Activated gamma-delta T cell (primary cell): ENCODE measurements at regions not wholly inside any gene's neighbourhood (a gene's known extent, or its start where the extent isn't known, plus 50 kb on each side); places are given as distances from the start of the nearest gene placed in this dataset.
"Not testable (repeated sequence)": the region's sequence is repeated elsewhere in the genome, so short reads cannot be mapped to it uniquely, and the experiment has no call there.

Source experiments
- DNase-seq: peaks from one replicate; lab custom pipeline; 2025; lab: John Stamatoyannopoulos, UW

DNA sequence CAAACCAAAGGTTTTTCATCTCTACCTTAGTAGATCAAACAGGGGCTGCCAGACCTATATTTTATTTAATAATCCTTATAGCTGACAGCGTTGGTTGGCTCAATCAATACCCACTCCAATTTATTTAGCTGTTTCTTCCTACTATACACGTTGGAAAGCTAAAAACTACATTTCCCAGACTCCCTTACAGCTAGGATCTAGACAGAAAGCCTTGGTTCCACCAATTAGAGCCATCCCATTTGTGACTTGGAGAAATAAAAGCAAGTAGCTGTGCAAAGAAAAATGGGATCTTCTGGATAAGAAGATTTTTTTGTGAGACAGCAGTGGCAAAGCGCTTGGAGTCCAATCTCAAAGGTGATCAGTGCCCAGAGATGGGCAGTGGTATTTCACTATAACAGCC is 331.3 kb upstream of the MEIS1 start:
- DNase-seq = no peak

- no peak for DNase-seq
These were observed 333.7 kb upstream of the MEIS1 start for GRCh38 chr2:66101206-66101605.

DNA sequence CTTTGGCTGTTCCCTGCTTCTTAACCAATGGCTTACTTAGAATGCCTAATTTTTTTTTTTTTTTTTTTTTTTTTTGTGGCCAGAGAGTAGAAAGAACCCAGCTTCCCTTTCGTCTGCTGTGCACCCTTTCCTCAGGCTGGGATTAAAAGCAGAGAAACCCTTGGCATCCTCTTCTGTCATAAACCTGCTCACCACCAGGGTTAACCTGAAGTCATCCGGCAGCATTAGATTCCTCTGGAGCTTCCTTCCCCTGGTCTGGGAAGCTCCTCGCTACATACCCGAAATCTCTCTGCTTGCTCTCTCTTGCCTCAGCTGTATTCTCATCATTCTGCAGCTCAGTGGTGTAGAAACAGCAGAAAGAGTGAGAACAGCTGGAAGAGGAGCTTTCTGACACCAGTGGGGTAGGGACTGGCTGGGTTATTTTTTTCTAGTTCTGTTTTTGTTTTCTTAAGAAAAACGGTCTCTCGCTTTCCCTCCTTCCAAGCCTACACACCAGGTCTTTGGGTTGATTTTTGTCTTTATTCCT is 339.0 kb upstream of the MEIS1 start:
- no peak for DNase-seq

GRCh38 chr2:66094689-66095088 is 340.2 kb upstream of the MEIS1 start:
- not testable (repeated sequence) for DNase-seq

DNA sequence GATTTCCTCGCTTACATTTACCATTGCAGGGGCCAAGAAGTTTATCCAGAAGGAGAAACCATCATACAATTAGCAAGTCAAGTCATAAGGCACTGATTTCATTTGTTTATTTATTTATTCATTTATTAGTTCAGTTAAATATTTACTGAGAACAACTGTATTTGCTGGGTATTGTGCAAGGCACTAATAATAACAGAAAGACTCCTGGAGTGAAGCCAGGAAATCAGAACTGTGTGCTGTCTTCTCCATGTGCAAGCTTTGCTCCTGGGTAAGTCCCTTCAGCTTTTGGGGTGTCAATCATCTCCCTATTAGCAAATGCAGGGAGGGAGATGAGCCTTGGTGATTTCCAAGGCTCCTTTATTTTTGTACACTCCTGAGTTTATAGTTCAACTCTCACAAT is 341.6 kb upstream of the MEIS1 start:
- DNase-seq = no peak

GRCh38 chr2:66084948-66085590 is 349.9 kb upstream of the MEIS1 start:
- no peak for DNase-seq

GRCh38 chr2:66082581-66082980 is 352.3 kb upstream of the MEIS1 start:
- no peak for DNase-seq

DNA sequence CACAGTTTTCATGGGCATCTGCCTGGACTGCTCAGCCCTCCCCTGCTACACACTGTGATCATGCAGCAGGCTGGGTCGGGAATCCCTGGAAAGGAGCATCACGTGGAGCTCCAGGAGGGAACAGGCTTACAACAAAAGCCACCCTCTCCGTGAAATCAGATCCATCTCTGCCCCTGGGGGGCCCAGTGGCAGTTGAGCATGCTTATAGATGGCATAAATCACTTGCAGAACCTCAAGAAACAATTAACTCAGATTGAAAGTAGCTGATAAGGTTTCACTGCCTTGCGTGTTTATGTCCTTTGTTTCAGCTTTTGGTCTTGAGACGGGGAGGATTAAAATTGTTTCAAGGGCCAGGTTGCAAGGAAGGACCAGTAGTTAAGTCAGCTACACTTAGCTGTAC is 354.8 kb upstream of the MEIS1 start:
- no peak for DNase-seq

GRCh38 chr2:66073172-66073571 is 361.8 kb upstream of the MEIS1 start:
- DNase-seq = no peak

- peak; percentile 6 for DNase-seq
These were observed 364.0 kb upstream of the MEIS1 start for GRCh38 chr2:66070721-66071602.

DNA sequence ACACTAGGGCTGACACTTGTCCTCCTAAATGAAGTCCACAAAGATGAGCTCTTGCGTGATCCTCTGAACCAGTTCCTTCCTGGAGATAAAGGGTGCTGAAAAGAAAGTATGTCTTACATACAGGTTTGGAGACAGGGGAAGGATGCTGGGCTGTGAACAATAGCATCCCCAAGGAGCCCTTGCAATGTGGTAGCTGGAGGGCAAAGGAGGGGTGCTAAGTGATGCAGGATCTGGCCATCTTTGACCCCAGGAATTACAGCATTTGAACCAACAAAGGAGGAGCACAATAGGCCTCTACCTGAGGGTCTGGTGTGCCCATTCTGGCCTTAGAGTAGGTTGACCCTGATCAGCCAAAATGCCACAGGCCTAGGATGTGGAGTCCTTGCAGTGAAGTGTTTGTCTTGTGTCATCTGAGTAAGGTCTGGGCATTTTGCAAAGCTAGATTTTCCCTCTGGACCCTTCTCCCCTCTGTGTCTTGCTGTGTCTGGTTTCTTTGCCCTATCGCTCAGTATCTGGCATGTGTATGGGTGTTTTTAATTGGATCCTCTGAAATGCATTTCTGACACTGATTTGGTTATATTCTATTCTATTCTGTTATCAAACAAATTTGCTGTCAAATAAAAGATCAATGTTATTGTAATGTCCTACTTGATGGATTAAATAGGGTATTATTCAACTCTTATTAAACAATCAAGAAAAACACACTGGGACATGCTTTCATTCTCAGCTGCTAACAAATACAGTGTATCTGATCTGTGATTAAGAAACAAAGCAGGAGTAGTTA is 364.8 kb upstream of the MEIS1 start:
- no peak for DNase-seq

DNA sequence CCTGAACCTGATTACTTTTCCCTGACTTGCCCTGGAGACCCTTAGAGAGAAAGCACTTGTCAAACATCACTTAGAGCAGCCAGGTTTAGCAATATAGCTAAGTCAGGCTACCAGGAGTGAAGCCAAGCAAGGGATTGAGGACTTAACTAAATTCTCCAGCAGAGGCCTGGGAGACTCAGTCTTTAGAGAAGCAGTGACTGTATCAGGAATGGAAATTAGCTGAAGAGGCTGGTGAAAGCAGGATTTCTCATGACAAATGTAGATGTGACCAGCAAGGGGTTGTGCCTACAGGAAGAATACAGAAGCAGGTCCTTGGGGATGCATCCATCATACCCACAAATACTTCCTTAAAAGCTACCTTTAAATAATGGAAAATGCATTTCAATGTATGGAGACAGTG is 368.9 kb upstream of the MEIS1 start:
- no peak for DNase-seq

DNA sequence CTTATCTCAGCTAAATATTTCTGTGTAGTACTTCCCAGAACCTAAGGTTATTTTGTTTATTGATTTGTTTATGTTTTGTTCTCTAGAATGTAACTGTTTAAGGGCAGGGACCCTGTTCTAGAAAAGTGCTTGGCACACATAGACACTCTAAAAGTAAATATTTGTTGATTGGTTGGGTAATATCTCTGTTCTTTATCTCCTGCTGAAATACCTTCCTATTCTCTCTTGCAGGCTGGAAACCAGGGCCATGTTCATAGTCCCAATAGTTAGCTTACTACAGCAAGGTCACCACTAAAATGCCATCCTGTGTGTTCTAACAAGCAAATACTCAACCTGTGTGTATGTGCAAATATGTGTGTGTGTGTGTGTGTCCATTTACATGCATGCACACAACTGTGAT is 375.6 kb upstream of the MEIS1 start:
- DNase-seq = no peak

DNA sequence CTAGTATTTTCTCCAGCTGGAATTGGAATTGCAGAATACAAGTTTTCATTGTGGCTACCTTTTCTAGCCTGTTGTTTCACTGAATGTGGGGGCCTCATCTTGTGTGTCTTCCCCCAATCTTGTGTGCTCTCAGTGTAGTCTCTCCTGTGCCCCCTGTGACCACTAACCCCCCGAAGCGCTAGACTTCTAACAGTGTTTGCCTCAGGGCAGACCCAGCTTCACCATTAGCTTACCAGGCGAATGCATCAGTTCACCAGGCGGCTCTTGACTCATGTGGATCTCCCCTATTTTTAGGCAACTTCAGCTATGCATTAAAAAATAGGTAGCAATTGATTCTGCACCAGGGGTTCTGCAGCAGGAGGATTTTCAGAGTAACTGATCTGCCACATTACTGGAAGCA is 376.2 kb upstream of the MEIS1 start:
- DNase-seq = no peak

DNA sequence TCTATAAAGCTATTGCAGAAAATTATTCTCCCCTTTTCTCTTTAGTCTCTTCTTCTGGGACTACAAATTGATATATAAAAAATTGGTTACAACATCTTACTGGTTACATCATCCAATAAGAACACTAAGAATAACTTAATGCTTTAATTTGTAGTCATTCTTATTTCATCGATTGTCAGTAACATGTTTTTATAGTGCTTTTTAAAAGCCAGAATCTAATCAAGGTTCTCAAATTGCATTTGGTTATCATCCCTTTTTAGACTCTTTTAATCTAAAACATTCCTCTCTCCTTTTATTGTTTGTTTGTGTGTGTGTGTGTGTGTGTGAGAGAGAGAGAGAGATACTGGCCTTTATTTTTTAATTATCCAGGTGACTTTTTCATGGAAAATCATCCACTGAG is 377.1 kb upstream of the MEIS1 start:
- DNase-seq = no peak

- DNase-seq = no peak
These were observed 384.5 kb upstream of the MEIS1 start for GRCh38 chr2:66050392-66050791.

DNA sequence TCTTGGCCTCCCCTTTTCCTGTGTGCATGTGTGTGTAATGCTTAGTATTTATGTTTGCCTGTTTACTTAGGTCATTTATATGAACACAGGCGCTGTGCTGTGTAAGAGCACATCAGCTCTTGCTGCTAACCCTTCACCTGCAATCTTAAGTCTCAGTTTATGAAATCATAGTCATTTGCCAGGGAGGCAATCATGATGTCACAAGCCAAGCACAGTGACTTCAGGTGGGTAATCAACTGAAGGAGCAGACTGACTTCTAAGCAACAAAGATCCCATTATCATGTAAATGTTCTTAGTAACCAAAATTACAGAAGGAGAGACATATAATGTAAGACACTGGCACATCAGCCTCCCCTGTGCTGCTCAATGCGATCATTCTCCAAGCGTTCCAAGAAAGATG is 386.3 kb upstream of the MEIS1 start:
- no peak for DNase-seq

GRCh38 chr2:66041902-66042657 is 392.8 kb upstream of the MEIS1 start:
- no peak for DNase-seq

DNA sequence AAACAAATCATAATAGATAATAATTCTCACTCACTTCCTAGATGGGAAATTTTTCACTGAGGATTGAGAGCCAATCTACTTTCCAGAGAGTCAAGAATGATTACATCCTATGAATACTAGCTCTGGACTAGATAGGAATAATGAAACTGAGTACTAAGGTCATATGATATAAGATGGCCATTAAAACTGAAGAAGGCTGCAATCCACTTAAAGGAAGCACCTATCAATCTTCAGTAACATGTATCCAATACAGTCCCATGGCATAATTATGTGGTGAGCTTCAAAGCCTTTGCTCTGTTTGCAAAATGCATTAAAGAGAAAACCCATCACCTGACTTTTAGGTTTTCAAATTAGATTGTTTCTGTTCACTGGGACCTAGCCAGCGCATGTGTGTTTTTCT is 398.0 kb upstream of the MEIS1 start:
- DNase-seq = no peak

GRCh38 chr2:66034467-66034866 is 400.5 kb upstream of the MEIS1 start:
- no peak for DNase-seq

- DNase-seq = no peak
These were observed 402.6 kb upstream of the MEIS1 start for GRCh38 chr2:66032226-66032775.
